HG03175 (cell line): ENCODE measurements at regions not wholly inside any gene's neighbourhood (a gene's known extent, or its start where the extent isn't known, plus 50 kb on each side); places are given as distances from the start of the nearest gene placed in this dataset.
"Not testable (repeated sequence)": the region's sequence is repeated elsewhere in the genome, so short reads cannot be mapped to it uniquely, and the experiment has no call there.

Experiments
- ATAC-seq: cut with Tn5 transposase; IDR thresholded peaks from one replicate; pipeline ENCODE4 v1.9.1; 2021; ENCODE audit warnings: mild to moderate bottlenecking, moderate library complexity; ENCODE audit not compliant: unreplicated experiment

DNA sequence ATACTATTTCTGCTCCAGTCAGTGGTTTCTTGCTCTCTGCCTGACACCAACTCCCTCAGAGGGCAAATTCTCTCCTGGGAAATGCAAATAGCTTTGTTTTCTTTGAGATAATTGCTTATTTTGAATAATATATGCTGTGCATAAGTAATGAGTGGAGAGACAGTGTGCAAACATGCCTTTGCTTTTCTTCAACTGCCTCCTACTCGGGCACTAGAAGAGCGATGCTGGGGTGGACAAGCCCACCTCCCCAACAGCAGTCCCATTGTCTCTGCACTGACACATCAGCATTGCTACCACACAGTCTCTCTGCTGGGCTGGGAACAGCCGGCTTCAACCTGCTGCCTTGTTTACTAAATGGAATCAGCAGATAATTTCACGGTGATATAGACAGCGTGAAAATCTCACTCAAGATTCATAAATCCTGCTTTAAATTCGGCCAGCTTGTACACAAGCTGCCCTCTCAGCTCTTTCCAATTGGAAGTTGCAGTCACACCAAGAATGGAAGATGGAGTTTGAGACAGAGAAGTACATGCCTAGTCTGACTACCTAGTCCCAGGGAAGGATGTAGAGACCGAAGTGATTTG lies 694.5 kb downstream of the TDRD15 start:
- no peak for ATAC-seq

DNA sequence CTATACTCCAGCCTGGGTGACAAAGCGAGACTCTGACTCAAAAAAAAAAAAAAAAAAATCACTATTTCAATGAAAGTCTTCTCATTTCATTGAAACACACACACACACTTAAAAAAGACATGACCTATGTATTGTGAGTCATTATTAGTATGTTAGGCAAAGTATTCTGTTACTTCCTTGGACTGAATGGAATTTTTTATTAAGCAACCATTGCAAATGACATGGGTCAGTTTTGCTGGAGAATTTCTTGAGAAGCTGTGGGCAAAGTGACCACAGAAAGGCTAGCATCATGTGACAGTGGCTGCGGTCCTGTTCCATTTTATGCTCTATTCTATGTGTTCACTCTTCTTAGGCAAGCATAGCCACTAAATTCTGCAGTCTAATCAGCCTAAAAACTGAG lies 695.7 kb downstream of the TDRD15 start:
- ATAC-seq: no peak

DNA sequence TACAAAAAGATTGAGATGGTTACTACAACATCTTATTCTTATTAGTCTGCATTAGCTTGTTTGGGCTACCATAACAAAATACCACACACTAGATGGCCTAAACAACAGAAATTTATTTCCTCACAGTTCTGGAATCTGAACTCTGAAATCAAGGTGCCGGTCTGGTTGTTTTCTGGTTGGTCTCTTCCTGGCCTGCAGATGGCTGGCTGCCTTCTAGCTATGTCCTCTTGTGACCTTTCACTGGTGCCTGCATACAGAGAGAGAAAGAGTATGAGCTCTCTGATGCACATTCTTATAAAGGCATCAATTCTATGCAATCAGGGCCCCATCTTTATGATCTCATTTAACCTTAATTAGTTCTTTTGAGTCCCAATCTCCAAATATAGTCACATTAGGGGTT lies 696.5 kb downstream of the TDRD15 start:
- no peak for ATAC-seq

DNA sequence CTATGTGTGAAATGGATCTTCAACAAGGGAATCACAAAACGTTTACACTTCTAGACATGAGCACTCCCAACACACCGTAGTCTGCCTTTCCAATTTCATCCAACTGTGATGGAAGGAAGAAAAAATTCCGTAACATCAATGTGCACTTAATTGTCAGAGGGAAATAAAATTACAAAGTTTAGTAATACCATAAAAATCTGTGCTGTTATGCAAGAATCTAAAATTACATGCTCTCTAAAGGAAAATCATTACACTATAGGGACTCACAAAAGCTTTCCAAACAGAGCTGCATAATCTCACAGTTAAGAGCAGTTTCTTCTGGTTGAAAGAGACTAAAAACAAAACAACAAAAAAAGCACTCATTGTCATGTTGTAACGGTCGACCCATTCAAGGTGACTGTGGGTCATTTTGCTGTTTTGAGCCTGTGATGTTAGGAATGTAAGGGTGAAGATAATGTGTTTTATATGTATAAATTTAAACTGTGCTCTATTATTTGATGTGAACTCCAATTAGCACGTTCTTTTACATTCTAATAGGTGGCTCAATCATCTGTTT lies 698.0 kb downstream of the TDRD15 start:
- ATAC-seq: no peak

DNA sequence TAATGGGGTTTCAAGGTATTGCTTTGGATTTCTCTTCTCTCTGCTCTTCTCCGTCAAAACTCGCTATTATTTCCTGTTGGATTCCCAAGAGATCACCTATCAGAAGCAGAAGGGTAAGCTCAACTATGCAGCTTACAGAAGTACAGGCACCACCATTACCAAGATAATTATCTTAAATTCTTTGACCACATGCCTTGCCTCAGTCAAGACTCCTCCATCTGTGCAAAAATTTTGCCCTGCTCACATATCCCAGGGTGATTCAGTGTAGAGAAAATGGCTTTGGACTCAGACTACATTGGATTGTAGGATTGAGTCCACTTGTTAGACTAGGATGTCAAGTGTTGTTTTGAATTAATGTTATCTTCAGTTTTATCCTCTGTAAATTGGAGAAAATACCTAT lies 698.7 kb downstream of the TDRD15 start:
- no peak for ATAC-seq

DNA sequence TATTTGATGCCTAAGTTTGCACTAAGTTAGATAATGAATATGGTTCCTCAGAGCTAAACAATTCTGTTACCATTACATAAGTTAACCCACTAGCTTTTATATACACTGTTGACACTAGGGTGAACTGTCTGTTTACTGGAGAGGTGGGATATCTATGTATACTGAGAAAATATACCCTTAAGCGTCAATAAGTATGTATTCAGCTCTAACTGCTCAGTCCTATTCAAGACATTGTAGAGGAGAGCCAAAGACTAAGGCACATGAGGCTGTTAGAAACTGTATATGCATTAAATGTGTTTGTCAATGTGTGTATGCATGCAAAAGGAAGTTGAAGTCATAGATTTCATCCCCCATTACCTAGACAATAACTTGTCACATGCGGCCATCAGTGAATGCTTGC lies 710.0 kb downstream of the TDRD15 start:
- ATAC-seq: no peak

DNA sequence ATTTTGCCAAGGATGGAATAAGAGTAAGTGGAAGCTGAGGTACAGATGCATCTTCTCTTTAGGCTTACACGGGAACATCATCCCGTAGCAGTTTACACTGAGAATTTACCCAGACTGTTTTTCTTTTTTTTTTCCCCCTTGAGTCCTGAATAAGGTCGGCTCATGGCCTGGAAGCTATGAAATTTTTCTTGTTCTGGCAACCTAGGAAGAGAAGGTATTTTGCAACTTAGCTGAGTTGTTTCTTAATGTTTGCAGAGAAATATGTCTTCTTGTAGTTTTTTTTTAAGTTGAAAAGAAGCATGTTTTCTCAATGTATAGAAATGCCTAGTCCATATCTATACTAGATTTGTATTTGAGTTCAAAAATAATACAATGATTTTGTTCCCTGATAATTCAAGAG lies 712.5 kb downstream of the TDRD15 start:
- ATAC-seq: no peak

DNA sequence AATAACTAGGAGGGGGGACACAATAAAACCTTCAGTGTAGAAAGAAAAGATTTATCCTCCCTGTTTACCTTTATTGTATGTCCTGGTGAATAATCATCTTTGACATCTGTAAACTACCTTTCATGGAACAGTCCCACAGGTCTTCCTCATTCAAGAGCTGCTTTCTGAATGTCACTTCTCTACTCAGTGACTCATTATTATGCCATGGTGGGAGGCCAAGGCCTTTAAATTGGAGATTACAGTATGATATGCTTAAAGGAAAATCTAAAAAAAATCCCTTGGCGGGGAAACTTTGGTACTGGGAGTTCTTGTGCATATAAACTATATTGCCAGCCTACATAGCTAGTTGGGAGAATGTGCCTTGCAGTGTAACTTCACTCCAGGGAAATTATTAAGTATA lies 713.0 kb downstream of the TDRD15 start:
- no peak for ATAC-seq

DNA sequence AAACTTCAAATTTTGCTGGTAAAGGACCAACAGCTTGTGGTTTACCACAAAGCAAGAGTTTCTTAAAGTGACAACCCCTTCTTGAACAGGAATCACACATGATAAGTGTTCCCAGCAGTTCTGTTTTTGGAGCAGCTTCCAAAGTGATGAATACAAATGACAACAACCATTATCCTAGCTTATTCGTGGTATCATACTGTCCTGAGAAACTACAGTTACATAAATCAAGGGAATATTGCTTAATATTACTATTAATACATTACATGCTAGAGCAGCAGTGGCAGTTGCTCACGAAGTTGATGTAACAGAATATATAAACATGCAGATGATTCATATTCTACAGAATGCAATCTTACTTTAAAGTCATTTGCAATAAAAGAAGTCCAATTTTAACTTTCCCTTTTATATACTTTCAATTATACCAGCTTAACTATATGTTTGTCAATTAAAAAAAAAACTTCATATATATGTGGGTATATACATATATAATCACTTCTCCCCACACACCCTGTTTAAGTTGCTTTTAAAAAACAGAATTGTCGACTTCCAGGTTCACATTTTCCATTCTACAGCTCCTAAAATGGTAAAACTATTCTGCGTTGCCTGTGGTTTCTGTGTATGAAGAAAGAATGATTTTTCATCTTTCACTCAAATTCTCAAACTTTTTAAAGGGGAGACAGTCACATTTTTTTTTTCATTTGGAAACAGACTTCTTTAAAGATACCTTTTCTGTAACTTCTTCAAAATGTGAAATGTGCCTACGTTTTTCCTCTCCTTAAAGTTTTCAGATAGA lies 713.6 kb downstream of the TDRD15 start:
- no peak for ATAC-seq

DNA sequence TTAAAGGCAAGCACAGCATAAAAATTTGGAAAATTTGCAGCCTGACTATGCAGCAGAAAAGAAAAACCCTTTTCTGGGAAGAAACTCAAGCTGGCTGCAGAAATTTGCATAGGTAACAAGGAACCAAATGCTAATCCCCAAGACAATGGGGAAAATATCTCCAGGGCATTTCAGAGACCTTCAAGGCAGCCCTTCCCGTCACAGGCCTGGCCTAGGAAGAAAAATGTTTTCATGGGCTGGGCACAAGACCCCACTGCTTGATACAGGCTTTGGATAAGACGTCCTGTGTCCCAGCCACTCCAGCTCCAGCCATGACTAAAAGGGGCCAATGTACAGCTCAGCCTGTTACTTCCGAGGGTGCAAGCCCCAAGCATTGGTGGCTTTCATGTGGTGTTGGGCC lies 717.6 kb downstream of the TDRD15 start:
- no peak for ATAC-seq

DNA sequence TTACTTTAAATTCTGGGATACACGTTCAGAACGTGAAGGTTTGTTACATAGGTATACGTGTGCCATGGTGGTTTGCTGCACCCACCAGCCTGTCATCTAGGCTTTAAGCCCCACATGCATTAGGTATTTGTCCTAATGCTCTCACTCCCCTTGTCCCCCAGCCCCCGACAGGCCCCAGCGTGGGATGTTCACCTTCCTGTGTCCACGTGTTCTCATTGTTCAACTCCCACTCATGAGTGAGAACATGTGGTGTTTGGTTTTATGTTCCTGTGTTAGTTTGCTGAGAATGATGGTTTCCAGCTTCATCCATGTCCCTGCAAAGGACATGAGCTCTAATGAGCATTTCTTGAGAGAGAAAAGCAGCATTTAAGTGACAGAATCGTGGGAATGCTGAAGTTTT lies 726.6 kb downstream of the TDRD15 start:
- ATAC-seq: not testable (repeated sequence)

DNA sequence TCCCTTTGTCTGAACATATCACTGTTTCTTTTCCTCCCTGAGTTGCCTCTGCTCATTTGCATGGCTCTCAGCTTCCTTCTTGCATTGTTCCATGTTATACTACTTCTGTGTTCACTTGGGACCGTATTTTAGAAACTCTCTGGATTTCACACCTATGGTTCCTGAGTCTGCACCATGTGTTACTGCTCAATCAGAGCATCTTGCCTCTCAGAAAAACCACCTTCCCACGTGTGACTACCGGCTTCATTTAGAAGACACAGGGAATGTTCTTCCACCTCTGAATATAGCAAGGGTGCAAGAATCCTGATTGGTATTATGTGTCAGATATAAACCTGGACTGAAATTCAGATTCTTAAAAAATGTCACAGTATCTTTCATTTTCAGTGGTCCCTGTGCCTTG lies 731.2 kb downstream of the TDRD15 start:
- no peak for ATAC-seq

DNA sequence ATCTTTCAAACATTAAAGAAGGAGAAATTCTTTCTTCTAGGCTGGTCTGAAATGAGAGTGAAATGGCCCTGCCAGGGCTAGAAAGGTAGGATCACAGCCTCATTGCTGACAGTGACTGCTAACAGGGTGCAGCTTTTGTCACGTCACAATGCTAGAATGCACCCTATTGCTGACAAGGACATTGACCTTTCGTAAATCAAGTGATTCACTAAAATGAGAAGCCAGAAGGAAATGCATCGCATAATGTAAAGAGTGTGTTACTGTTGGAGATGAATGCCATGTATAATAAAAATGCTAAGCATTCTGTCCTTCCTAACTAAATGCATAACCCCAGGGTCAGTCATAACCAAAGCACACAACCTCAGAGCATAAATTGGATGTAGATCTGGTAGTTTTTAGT lies 732.9 kb downstream of the TDRD15 start:
- no peak for ATAC-seq

DNA sequence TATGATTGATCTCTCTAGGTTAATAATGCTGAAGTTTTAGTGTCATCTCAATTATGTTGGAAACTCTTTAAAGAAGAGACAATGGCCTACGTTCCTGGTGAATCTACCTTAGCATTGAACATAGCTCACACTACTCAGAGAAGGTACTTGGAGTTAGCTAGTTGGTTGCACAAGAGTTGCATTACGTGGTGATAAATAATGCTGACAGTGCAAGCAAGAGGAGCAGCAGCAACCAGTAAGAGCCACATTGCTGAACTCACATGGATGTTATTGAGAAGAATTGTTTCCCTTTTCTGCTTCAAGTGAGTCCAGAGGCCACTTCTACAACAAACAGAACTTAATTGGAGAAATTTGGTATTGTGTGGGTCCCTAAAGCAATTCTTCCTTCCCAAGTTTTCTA lies 737.1 kb downstream of the TDRD15 start:
- ATAC-seq: no peak

DNA sequence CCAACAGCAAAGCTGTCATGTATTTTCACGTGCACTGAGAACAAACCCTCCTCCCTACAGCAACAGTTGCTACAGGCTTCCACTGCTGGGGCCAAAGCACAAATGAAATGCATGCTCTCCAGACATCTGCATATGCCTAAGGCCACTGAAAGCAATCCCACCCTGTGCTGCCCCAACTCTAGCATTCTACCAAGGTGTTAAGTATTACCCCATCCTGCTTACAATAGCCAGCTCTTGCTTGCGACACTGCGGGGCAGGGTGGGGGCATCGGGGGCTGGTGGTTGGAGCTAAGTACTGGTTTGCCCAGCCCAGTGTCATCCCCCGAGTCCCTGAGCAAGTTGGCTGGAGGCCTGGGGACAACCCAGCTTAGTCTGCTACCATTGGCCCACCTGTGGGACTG lies 742.5 kb downstream of the TDRD15 start:
- ATAC-seq: no peak

DNA sequence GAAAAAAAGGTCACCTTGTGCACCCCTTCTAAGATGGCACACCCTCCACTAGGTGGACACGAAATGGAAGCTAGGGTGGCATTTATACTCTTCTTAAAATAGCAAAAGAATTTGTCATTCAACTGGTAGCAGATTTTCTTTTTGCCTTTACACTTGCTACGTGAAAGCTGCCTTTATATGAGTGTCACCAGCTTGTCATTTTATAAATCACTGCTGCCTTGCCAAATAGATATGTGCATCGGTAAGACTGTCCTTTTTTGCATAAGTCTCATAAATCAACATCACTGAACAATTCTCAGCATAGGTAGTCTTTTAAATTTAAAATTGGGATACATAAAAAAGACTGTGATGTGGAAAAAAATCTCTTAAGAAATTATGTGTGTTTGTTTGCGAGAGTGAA lies 764.1 kb downstream of the TDRD15 start:
- no peak for ATAC-seq

DNA sequence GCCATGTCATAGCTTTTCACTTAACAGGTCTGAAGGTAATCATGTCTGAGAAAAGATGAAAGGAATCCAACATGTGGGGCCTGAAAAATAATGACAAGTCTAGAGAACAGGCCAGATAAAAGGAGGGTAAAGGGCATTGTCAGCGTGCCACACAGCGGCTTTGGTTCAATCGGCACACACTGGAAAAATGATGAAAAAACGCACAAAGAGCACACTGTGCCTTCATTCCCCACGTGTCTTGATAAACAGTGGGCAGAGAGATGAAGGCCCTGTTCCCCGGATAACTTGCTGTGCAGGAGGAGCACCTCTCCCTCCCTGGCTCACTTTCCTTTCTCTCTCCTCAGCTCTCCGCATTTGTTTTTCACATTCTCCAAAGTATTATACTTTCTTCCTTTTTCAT lies 766.3 kb downstream of the TDRD15 start:
- ATAC-seq: no peak

DNA sequence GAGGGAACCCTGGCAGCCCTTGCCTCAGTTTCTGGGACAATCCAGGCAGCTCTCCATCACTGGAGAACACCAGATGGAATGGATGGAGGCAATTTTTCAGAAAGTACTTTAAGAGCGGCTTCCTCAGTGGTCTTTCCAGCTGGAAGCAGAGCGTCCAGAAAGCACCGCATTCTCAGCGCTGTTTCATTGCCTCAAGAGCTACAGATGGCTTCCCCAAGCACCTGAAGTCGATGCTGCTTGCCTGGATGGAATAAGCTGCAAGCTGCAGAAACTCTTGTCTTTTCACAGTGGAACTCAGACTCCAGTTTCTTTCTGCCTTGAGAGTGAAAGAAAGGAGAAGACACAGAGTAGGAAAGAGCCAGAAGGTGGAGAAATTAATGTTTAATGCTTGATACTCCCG lies 766.9 kb downstream of the TDRD15 start:
- no peak for ATAC-seq

DNA sequence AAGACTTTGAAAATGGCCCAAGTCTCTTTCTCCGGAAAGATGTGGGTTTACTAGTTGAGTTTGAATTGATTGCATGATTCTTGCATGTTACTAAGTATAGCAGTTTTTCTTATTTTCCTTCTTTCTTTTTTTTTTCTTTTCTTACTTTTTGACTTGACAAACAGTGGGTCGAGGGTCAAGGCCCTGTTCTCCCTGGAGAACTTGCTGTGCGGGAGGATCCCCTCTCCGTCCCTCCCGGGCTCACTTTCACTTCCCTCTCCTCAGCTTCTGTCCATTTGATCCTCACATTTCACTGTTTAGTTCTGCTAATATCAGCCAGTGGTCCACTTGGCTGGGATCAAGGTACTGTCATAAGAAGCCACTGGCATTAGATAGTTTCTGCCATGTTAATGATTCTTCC lies 767.4 kb downstream of the TDRD15 start:
- no peak for ATAC-seq

DNA sequence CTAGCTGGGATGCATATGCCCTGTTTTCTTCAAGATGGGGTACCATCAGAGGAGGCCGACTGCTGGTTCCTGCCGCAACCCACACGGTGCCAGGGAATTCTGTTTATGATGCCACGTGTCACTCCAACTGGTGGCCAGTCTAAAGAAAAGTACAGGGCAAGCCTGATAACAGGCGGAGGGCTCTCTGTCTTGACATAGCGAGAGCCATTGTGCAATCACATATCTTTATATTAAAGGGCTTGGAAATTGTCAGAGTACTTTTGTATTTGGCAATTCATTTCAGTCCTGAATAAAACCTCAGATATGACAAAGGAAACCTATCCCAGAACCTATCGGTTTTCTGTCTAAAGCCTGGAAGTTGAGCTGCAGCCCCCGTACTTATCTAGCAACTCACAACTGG lies 768.4 kb downstream of the TDRD15 start:
- ATAC-seq: no peak

DNA sequence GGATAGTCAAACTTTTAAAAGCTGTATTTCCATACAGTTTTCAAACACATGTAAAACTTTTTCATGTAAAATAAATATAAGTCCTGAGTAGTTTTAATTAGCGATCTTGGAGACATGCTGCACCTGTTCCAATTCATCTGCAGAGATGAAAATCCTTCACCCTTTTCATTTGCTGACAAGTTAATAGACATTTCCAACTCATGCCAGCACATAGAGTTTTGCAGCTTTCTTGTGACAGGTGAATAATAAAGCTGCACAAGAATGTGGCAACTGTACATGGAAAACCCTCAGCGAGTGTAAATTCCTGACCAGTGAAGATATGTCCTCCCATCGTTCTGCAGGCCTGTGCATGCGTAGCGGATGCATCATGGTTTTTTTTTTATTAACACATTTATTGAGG lies 771.4 kb downstream of the TDRD15 start:
- no peak for ATAC-seq

DNA sequence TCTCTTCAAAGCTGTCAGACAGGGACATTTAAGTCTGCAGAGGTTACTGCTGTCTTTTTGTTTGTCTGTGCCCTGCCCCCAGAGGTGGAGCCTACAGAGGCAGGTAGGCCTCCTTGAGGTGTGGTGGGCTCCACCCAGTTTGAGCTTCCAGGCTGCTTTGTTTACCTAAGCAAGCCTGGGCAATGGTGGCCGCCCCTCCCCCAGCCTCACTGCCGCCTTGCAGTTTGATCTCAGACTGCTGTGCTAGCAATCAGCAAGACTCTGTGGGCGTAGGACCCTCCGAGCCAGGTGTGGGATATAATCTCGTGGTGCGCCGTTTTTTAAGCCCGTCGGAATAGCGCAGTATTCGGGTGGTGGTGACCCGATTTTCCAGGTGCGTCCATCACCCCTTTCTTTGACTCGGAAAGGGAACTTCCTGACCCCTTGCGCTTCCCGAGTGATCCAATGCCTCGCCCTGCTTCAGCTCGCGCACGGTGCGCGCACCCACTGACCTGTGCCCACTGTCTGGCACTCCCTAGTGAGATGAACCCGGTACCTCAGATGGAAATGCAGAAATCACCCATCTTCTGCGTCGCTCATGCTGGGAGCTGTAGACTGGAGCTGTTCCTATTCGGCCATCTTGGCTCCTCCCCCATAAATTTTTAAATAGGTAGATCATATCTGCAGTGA lies 785.1 kb downstream of the TDRD15 start:
- ATAC-seq: not testable (repeated sequence)
